Neural cell (in vitro differentiated cells): ENCODE measurements at regions not wholly inside any gene's neighbourhood (a gene's known extent, or its start where the extent isn't known, plus 50 kb on each side); places are given as distances from the start of the nearest gene placed in this dataset.

Experiments used
- H2AFZ ChIP-seq: fragments of 200-600, 300-800 bp; sonication (generic), shearing (Covaris generic); 2 replicates; pipeline ENCODE4 v1.6.0; 2014; ENCODE audit warnings: low read depth, mild to moderate bottlenecking, antibody characterized with exemption, low read length, moderate library complexity
- H3F3A ChIP-seq: fragments of 200-600 bp; shearing (Covaris generic); 2 replicates; pipeline ENCODE4 v1.6.1; 2016; ENCODE audit warnings: mild to moderate bottlenecking, moderate library complexity, mixed read lengths, antibody characterized with exemption, low read length; ENCODE audit not compliant: insufficient read depth, poor library complexity, severe bottlenecking
- H3K27ac ChIP-seq: fragments of 200-600, 300-800 bp; sonication (generic), shearing (Covaris generic); 2 replicates; pipeline ENCODE4 v1.5.1; 2014; ENCODE audit warnings: mild to moderate bottlenecking, low read length, moderate library complexity
- H3K27me3 ChIP-seq: fragments of 300-800, 200-600 bp; sonication (generic), shearing (Covaris generic); 2 replicates; pipeline ENCODE4 v1.6.0; 2014; ENCODE audit warnings: mild to moderate bottlenecking, low read depth, low read length, moderate library complexity; ENCODE audit not compliant: insufficient read depth
- H3K36me3 ChIP-seq: fragments of 300-800, 200-600 bp; sonication (generic), shearing (Covaris generic); 2 replicates; pipeline ENCODE4 v1.5.1; 2014; ENCODE audit warnings: mild to moderate bottlenecking, antibody characterized with exemption, low read length, moderate library complexity; ENCODE audit not compliant: insufficient read depth
- H3K4me2 ChIP-seq: fragments of 300-800, 200-600 bp; sonication (generic), shearing (Covaris generic); 2 replicates; pipeline ENCODE4 v1.6.0; 2014; ENCODE audit warnings: mild to moderate bottlenecking, low read length
- H3K4me3 ChIP-seq: fragments of 300-800, 200-600 bp; sonication (generic), shearing (Covaris generic); 2 replicates; pipeline ENCODE4 v1.5.1; 2014; ENCODE audit warnings: mild to moderate bottlenecking, low read length, moderate library complexity
- H3K79me2 ChIP-seq: fragments of 200-600 bp; shearing (Covaris generic); replicated peaks from 2 replicates; pipeline ENCODE4 v1.6.0; 2014; ENCODE audit warnings: mild to moderate bottlenecking, low read length, moderate library complexity; ENCODE audit not compliant: insufficient read depth
- H3K9ac ChIP-seq: fragments of 300-800, 200-600 bp; sonication (generic), shearing (Covaris generic); 2 replicates; pipeline ENCODE4 v1.6.1; 2016; ENCODE audit warnings: mild to moderate bottlenecking, low read length, mixed read lengths
- H3K9me2 ChIP-seq: fragments of 200-600 bp; shearing (Covaris generic); 2 replicates; pipeline ENCODE4 v1.6.1; 2016; ENCODE audit warnings: mild to moderate bottlenecking, low read length, mixed read lengths; ENCODE audit not compliant: insufficient read depth
- H3K9me3 ChIP-seq: fragments of 200-600, 300-800 bp; sonication (generic), shearing (Covaris generic); 2 replicates; pipeline ENCODE4 v1.6.1; 2016; ENCODE audit warnings: mild to moderate bottlenecking, mixed run types, low read length, moderate library complexity, mixed read lengths
- H4K20me1 ChIP-seq: fragments of 200-600 bp; shearing (Covaris generic); 2 replicates; pipeline ENCODE4 v1.6.1; 2016; ENCODE audit warnings: mild to moderate bottlenecking, mixed run types; ENCODE audit not compliant: insufficient read depth
- EP300 ChIP-seq: fragments of 450-650 bp; conservative IDR thresholded peaks from 2 replicates; pipeline ENCODE4 v1.6.1; 2014; ENCODE audit warnings: antibody characterized with exemption, mild to moderate bottlenecking, moderate library complexity; ENCODE audit not compliant: poor library complexity, severe bottlenecking
- EZH2 ChIP-seq: fragments of 200-600, 300-800 bp; shearing (Covaris generic), sonication (generic); IDR thresholded peaks from 2 replicates; pipeline ENCODE4 v1.6.1; 2014; ENCODE audit warnings: antibody characterized with exemption, low read length, borderline replicate concordance, mild to moderate bottlenecking; ENCODE audit not compliant: insufficient read depth, poor library complexity, severe bottlenecking
- MXI1 ChIP-seq: fragments of 450-650 bp; conservative IDR thresholded peaks from 2 replicates; pipeline ENCODE4 v1.6.1; 2014; ENCODE audit warnings: antibody characterized with exemption, mild to moderate bottlenecking; ENCODE audit not compliant: poor library complexity, severe bottlenecking
- POLR2AphosphoS5 ChIP-seq: IDR thresholded peaks from 2 replicates; pipeline ENCODE4 v1.6.1; 2012
- RAD21 ChIP-seq: fragments of 450-650 bp; conservative IDR thresholded peaks from 2 replicates; pipeline ENCODE4 v1.6.1; 2014; ENCODE audit warnings: antibody characterized with exemption, mild to moderate bottlenecking, moderate library complexity
- SMC3 ChIP-seq: fragments of 450-650 bp; conservative IDR thresholded peaks from 2 replicates; pipeline ENCODE4 v1.6.1; 2014; ENCODE audit warnings: antibody characterized with exemption, mild to moderate bottlenecking, moderate library complexity; ENCODE audit not compliant: poor library complexity
- TAF1 ChIP-seq: IDR thresholded peaks from 2 replicates; pipeline ENCODE4 v1.6.1; 2012; ENCODE audit warnings: low read depth
- TF ChIP-seq, protein P1 (sequence below): fragments of 450-650 bp; IDR thresholded peaks from 2 replicates; pipeline ENCODE4 v1.5.1; 2014; ENCODE audit warnings: antibody characterized with exemption, mild to moderate bottlenecking, moderate library complexity; ENCODE audit not compliant: poor library complexity, severe bottlenecking
- TF ChIP-seq, protein P2 (sequence below): IDR thresholded peaks from 2 replicates; pipeline ENCODE4 v1.6.1; 2012; ENCODE audit warnings: borderline replicate concordance

DNA sequence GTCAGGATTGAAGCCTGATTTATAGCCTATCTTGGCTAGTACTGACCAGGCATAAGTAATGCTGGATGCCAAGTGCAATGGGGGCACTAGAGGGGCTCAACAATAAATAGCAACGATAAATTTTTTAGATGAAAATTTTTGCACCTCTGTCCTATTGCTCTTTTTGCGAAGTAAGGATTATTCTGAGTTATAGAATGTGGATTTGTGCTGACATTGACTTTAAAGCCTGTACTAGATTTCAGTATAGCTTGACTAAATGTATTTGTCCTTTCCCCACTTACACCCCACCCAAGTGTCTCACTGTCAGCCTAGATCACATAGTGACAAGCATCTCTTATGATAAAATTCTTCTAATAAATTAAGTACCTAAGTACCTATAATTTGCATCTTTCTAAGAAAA lies 757.0 kb downstream of the GRIK2 start:
- Histone ChIP-seq H4K20me1 (no peaks in the 10 kb centered on the region), H3K4me2 (no peak overlapping the region), H3K27ac (no peak overlapping the region), H3K9me3 (no peaks in the 10 kb centered on the region), H3F3A (no peaks in the 10 kb centered on the region), H3K79me2 (no peaks in the 10 kb centered on the region), H3K36me3 (no peaks in the 10 kb centered on the region), H3K4me3 (no peak overlapping the region), H2AFZ (no peak overlapping the region), H3K9ac (no peak overlapping the region), H3K27me3 (no peaks in the 10 kb centered on the region), H3K9me2 (no peaks in the 10 kb centered on the region)
- TF ChIP-seq EZH2 (no peak), TAF1 (no peak), POLR2AphosphoS5 (no peak), RAD21 (no peak), EP300 (no peak), SMC3 (no peak), MXI1 (no peak)
- TF ChIP-seq, protein P1, sequence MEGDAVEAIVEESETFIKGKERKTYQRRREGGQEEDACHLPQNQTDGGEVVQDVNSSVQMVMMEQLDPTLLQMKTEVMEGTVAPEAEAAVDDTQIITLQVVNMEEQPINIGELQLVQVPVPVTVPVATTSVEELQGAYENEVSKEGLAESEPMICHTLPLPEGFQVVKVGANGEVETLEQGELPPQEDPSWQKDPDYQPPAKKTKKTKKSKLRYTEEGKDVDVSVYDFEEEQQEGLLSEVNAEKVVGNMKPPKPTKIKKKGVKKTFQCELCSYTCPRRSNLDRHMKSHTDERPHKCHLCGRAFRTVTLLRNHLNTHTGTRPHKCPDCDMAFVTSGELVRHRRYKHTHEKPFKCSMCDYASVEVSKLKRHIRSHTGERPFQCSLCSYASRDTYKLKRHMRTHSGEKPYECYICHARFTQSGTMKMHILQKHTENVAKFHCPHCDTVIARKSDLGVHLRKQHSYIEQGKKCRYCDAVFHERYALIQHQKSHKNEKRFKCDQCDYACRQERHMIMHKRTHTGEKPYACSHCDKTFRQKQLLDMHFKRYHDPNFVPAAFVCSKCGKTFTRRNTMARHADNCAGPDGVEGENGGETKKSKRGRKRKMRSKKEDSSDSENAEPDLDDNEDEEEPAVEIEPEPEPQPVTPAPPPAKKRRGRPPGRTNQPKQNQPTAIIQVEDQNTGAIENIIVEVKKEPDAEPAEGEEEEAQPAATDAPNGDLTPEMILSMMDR = no peak
- TF ChIP-seq, protein P2, sequence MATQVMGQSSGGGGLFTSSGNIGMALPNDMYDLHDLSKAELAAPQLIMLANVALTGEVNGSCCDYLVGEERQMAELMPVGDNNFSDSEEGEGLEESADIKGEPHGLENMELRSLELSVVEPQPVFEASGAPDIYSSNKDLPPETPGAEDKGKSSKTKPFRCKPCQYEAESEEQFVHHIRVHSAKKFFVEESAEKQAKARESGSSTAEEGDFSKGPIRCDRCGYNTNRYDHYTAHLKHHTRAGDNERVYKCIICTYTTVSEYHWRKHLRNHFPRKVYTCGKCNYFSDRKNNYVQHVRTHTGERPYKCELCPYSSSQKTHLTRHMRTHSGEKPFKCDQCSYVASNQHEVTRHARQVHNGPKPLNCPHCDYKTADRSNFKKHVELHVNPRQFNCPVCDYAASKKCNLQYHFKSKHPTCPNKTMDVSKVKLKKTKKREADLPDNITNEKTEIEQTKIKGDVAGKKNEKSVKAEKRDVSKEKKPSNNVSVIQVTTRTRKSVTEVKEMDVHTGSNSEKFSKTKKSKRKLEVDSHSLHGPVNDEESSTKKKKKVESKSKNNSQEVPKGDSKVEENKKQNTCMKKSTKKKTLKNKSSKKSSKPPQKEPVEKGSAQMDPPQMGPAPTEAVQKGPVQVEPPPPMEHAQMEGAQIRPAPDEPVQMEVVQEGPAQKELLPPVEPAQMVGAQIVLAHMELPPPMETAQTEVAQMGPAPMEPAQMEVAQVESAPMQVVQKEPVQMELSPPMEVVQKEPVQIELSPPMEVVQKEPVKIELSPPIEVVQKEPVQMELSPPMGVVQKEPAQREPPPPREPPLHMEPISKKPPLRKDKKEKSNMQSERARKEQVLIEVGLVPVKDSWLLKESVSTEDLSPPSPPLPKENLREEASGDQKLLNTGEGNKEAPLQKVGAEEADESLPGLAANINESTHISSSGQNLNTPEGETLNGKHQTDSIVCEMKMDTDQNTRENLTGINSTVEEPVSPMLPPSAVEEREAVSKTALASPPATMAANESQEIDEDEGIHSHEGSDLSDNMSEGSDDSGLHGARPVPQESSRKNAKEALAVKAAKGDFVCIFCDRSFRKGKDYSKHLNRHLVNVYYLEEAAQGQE = no peak

DNA sequence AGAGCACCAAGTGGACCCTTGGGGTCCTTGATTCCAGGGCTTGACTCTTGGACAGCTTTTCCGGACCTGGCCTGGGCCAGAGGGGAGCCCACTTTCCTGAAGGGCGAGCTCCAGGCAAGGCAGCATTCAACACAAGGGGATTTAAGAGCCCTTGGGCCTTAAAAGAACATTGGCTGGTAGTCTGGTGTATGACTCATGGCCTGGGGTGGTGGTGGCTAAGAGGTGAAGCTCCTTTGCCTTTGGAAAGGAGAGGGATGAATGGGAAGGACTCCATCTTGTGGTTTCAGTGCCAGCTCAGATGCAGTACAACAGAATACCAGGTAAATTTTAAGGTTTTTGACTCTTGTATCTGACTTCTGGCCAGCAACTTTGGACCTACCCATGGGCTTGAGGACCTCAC lies 760.7 kb downstream of the GRIK2 start:
- TF ChIP-seq MXI1 (no peak), RAD21 (no peak), SMC3 (no peak), EP300 (no peak), POLR2AphosphoS5 (no peak)
- TF ChIP-seq, protein P1 = no peak
- TF ChIP-seq, protein P2 = no peak
- no peak overlapping the region for H3K9ac ChIP-seq
- H3K9me3 ChIP-seq = no peaks in the 10 kb centered on the region
- no peaks in the 10 kb centered on the region for H4K20me1 ChIP-seq
- H3K27ac ChIP-seq = no peak overlapping the region
- H3K79me2 ChIP-seq = no peaks in the 10 kb centered on the region
- H3K9me2 ChIP-seq = no peaks in the 10 kb centered on the region
- H3K36me3 ChIP-seq = no peaks in the 10 kb centered on the region
- H2AFZ ChIP-seq = no peak overlapping the region
- no peak overlapping the region for H3K4me3 ChIP-seq
- no peaks in the 10 kb centered on the region for H3F3A ChIP-seq
- no peaks in the 10 kb centered on the region for H3K27me3 ChIP-seq
- no peak overlapping the region for H3K4me2 ChIP-seq
